MM.1S (cell line): ENCODE measurements at regions not wholly inside any gene's neighbourhood (a gene's known extent, or its start where the extent isn't known, plus 50 kb on each side); places are given as distances from the start of the nearest gene placed in this dataset.

Experiments used
- EZH2phosphoT487 ChIP-seq: fragments of 300-600 bp; sonication (generic); IDR thresholded peaks from 2 replicates; pipeline ENCODE4 v1.6.1; 2018; ENCODE audit warnings: antibody characterized with exemption, low read length
- TF ChIP-seq, protein P1 (sequence below): fragments of 300-600 bp; sonication (generic); IDR thresholded peaks from 2 replicates; pipeline ENCODE4 v1.5.1; 2016; ENCODE audit warnings: antibody characterized with exemption, low read length, mixed read lengths

GRCh38 chr7:156014201-156014600 is 201.9 kb upstream of the SHH start:
- TF ChIP-seq, protein P1, sequence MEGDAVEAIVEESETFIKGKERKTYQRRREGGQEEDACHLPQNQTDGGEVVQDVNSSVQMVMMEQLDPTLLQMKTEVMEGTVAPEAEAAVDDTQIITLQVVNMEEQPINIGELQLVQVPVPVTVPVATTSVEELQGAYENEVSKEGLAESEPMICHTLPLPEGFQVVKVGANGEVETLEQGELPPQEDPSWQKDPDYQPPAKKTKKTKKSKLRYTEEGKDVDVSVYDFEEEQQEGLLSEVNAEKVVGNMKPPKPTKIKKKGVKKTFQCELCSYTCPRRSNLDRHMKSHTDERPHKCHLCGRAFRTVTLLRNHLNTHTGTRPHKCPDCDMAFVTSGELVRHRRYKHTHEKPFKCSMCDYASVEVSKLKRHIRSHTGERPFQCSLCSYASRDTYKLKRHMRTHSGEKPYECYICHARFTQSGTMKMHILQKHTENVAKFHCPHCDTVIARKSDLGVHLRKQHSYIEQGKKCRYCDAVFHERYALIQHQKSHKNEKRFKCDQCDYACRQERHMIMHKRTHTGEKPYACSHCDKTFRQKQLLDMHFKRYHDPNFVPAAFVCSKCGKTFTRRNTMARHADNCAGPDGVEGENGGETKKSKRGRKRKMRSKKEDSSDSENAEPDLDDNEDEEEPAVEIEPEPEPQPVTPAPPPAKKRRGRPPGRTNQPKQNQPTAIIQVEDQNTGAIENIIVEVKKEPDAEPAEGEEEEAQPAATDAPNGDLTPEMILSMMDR = no peak
- no peak for TF ChIP-seq EZH2phosphoT487
